GM12878 (cell line): ENCODE measurements at regions not wholly inside any gene's neighbourhood (a gene's known extent, or its start where the extent isn't known, plus 50 kb on each side); places are given as distances from the start of the nearest gene placed in this dataset.

ENCODE experiments used
- ATAC-seq: fragments of 200-7000 bp; cut with Tn5 transposase; 3 replicates; pipeline ENCODE4 v1.9.1; 2020; ENCODE audit warnings: mild to moderate bottlenecking, moderate library complexity
- BruUV-seq: library from RNA; stranded (reverse); fragments of 400-500 nt; replicated peaks from 2 replicates; lab custom pipeline; 2021; lab: Mats Ljungman, UMichigan
- CTCF ChIA-PET: fragments of 300-600 bp; sonication (Branson Sonifier 250); formaldehyde crosslinking; extraction: SDS; loops from one replicate; lab custom pipeline; 2021; ENCODE audit warnings: inconsistent platforms; lab: Yijun Ruan, JAX
- POLR2A ChIA-PET: fragments of 350-600 bp; formaldehyde crosslinking; extraction: SDS; loops from one replicate; lab custom pipeline; 2021; ENCODE audit warnings: inconsistent platforms; lab: Charles Lee
- RAD21 ChIA-PET: fragments of 300-600 bp; sonication (Branson Sonifier 250); formaldehyde crosslinking; loops from one replicate; lab custom pipeline; 2023; ENCODE audit warnings: antibody characterized with exemption; ENCODE audit not compliant: unreplicated experiment; lab: Charles Lee
- SMC1A ChIA-PET: fragments of 300-600 bp; sonication (Branson Sonifier 250); formaldehyde crosslinking; loops from one replicate; lab custom pipeline; 2023; ENCODE audit not compliant: unreplicated experiment, uncharacterized antibody; lab: Charles Lee
- DNase-seq: peaks from one replicate; pipeline ENCODE4 v3.0.0-alpha.2; 2011; ENCODE audit warnings: low read depth, low spot score
- FAIRE-seq: peaks from 3 replicates; lab custom pipeline; 2011; peaks lifted over from hg19 to GRCh38; lab: Jason Lieb, UNC
- H2AFZ ChIP-seq: 2 replicates; pipeline ENCODE4 v1.6.0; 2011; ENCODE audit warnings: low read depth, low read length, control low read depth; ENCODE audit not compliant: control insufficient read depth
- H3K27ac ChIP-seq: 2 replicates; pipeline ENCODE4 v1.5.1; 2011; ENCODE audit warnings: control low read depth; ENCODE audit not compliant: control insufficient read depth, insufficient read depth
- H3K27me3 ChIP-seq, 2 experiments: replicated peaks in 1 of 2; 2 replicates each; pipeline versions ENCODE4 v1.6.0 to v1.6.1; 2011; ENCODE audit warnings: low read length in 1 of 2; ENCODE audit not compliant: control insufficient read depth in 2 of 2, insufficient read depth in 2 of 2
- H3K36me3 ChIP-seq, 2 experiments: 2 replicates each; pipeline ENCODE4 v1.5.1; 2011; ENCODE audit warnings: low read length in 1 of 2; ENCODE audit not compliant: control insufficient read depth in 2 of 2, insufficient read depth in 2 of 2
- H3K4me1 ChIP-seq: 2 replicates; pipeline ENCODE4 v1.6.1; 2011; ENCODE audit warnings: mild to moderate bottlenecking, low read length, moderate library complexity, mixed read lengths; ENCODE audit not compliant: control insufficient read depth, insufficient read depth
- H3K4me2 ChIP-seq: 2 replicates; pipeline ENCODE4 v1.6.0; 2011; ENCODE audit warnings: control low read depth; ENCODE audit not compliant: control insufficient read depth, insufficient read depth
- H3K4me3 ChIP-seq: fragments of 200-600 bp; sonication (generic); 2 replicates; pipeline ENCODE4 v1.5.1; 2016
- H3K79me2 ChIP-seq: 2 replicates; pipeline ENCODE4 v1.6.0; 2011; ENCODE audit warnings: low read length; ENCODE audit not compliant: control insufficient read depth, insufficient read depth
- H3K9ac ChIP-seq: 2 replicates; pipeline ENCODE4 v1.8.0; 2011; ENCODE audit warnings: low read length, control low read depth, mixed read lengths; ENCODE audit not compliant: control insufficient read depth, insufficient read depth
- H3K9me3 ChIP-seq: replicated peaks from 3 replicates; pipeline ENCODE4 v1.5.1; 2011; ENCODE audit warnings: mild to moderate bottlenecking, low read length; ENCODE audit not compliant: control insufficient read depth, insufficient read depth
- H4K20me1 ChIP-seq: 2 replicates; pipeline ENCODE4 v1.6.0; 2011; ENCODE audit not compliant: control insufficient read depth, insufficient read depth
- ATF7 ChIP-seq: fragments of 450-650 bp; IDR thresholded peaks from 2 replicates; pipeline ENCODE4 v1.6.1; 2016; ENCODE audit warnings: low read depth, mild to moderate bottlenecking
- BHLHE40 ChIP-seq, 2 experiments: fragments of 450-650 bp in 1 of 2; IDR thresholded peaks; 2 replicates each; pipeline ENCODE4 v1.6.1; 2011 to 2017; ENCODE audit warnings: low read depth in 2 of 2, borderline replicate concordance in 1 of 2, improper control_type of control experiment in 1 of 2, low read length in 1 of 2, mild to moderate bottlenecking in 1 of 2
- BMI1 ChIP-seq: fragments of 450-650 bp; IDR thresholded peaks from 2 replicates; pipeline ENCODE4 v1.6.1; 2016; ENCODE audit warnings: mild to moderate bottlenecking, moderate library complexity, borderline replicate concordance
- CREB1 ChIP-seq: IDR thresholded peaks from 2 replicates; pipeline ENCODE4 v1.6.1; 2012; ENCODE audit warnings: low read depth, mild to moderate bottlenecking, inconsistent platforms
- EP300 ChIP-seq, 2 experiments: fragments of 150-350 bp in 1 of 2; IDR thresholded peaks; 2 replicates each; pipeline ENCODE4 v1.6.1; 2011 to 2012; ENCODE audit warnings: low read depth in 2 of 2, low read length in 2 of 2, borderline replicate concordance in 1 of 2, improper control_type of control experiment in 1 of 2, inconsistent platforms in 1 of 2; ENCODE audit not compliant: control insufficient read depth in 1 of 2
- FOXM1 ChIP-seq: IDR thresholded peaks from 2 replicates; pipeline ENCODE4 v1.6.1; 2012; ENCODE audit warnings: low read depth, mild to moderate bottlenecking, inconsistent platforms, low read length, moderate library complexity
- JUND ChIP-seq: IDR thresholded peaks from 2 replicates; pipeline ENCODE4 v1.6.1; 2012; ENCODE audit warnings: low read depth, mild to moderate bottlenecking, low read length, improper control_type of control experiment, moderate library complexity
- MLLT1 ChIP-seq: fragments of 450-650 bp; IDR thresholded peaks from 2 replicates; pipeline ENCODE4 v1.6.1; 2016; ENCODE audit warnings: mild to moderate bottlenecking
- RAD51 ChIP-seq: fragments of 450-650 bp; IDR thresholded peaks from 2 replicates; pipeline ENCODE4 v1.6.1; 2016; ENCODE audit warnings: moderate library complexity, mild to moderate bottlenecking, inconsistent platforms
- RBBP5 ChIP-seq: fragments of 200-600 bp; sonication (generic); conservative IDR thresholded peaks from 2 replicates; pipeline ENCODE4 v1.6.1; 2016
- SIX5 ChIP-seq: IDR thresholded peaks from 2 replicates; pipeline ENCODE4 v1.6.1; 2011; ENCODE audit warnings: mild to moderate bottlenecking, low read depth, low read length, moderate library complexity; ENCODE audit not compliant: severe bottlenecking
- SP1 ChIP-seq: IDR thresholded peaks from one replicate; pipeline ENCODE4 v1.6.1; 2011; ENCODE audit warnings: low read depth, low read length
- YY1 ChIP-seq: IDR thresholded peaks from 2 replicates; pipeline ENCODE4 v1.6.1; 2011; ENCODE audit warnings: low read depth, mild to moderate bottlenecking, low read length
- ZBTB11 ChIP-seq: fragments of 450-650 bp; formaldehyde crosslinking; IDR thresholded peaks from 2 replicates; pipeline ENCODE4 v1.5.0; 2022; ENCODE audit warnings: mild to moderate bottlenecking, missing genetic modification characterization
- WGBS: methylation state at CpG from one replicate; pipeline ENCODE4 v1.1.6; 2016; ENCODE audit warnings: low lambda C conversion rate; ENCODE audit not compliant: insufficient replicate concordance, insufficient coverage; ENCODE audit errors: missing lambda C conversion rate; 5-methylcytosine and 5-hydroxymethylcytosine counted together
- in situ Hi-C: fragments of 300-500 bp; cut with MboI; formaldehyde crosslinking; loops from 9 replicates; pipeline ENCODE4 v1.14.3; 2018; ENCODE audit warnings: mixed read lengths
- intact Hi-C: fragments of 100-400 bp; cut with micrococcal nuclease; formaldehyde crosslinking; loops from one replicate; pipeline ENCODE4 v1.14.2; 2022; ENCODE audit not compliant: unreplicated experiment

- H3K4me1 ChIP-seq, result no peaks in the 10 kb centered on the region
- no peaks in the 10 kb centered on the region for H4K20me1 ChIP-seq
- no TSS peak for BruUV-seq
- 82% methylated on average over 2 of the region's 2 CpGs for WGBS
- H3K4me2 ChIP-seq, result no peak overlapping the region
- H3K9me3 ChIP-seq, result peaks cover 10% of the 10 kb centered on the region; the same call in 2 of the 3 replicates
- no peak overlapping the region for H3K27ac ChIP-seq
- ATAC-seq (no peak), DNase-seq (no peak), FAIRE-seq (no peak)
- ChIA-PET POLR2A (no interaction called here), CTCF (no interaction called here), RAD21 (no interaction called here), SMC1A (no interaction called here)
- no peaks in the 10 kb centered on the region for H3K79me2 ChIP-seq
- H3K4me3 ChIP-seq, result no peak overlapping the region
- TF ChIP-seq EP300 (IDR thresholded peaks at IDR 0.05; ENCODE audit: borderline replicate concordance in 1 of 2, control insufficient read depth in 1 of 2, low read depth in 2 of 2, low read length in 2 of 2) (no peak), YY1 (no peak), CREB1 (no peak), SIX5 (no peak), ATF7 (no peak), BHLHE40 (IDR thresholded peaks at IDR 0.05; ENCODE audit: borderline replicate concordance in 1 of 2, low read depth in 2 of 2, low read length in 1 of 2) (no peak), ZBTB11 (CRISPR knock-in tag) (no peak), SP1 (no peak), BMI1 (no peak), RAD51 (no peak), MLLT1 (no peak), JUND (no peak), RBBP5 (no peak), FOXM1 (no peak)
- H3K36me3 ChIP-seq, result no peaks in the 10 kb centered on the region
- H3K9ac ChIP-seq, result no peak overlapping the region
- in situ Hi-C loops, result no loop called here
- intact Hi-C loops, result no loop called here
- no peaks in the 10 kb centered on the region for H3K27me3 ChIP-seq
- H2AFZ ChIP-seq, result no peak overlapping the region
These were observed 77.1 kb downstream of the GBP6 start for GRCh38 chr1:89440911-89441310.
